NT2/D1 (cell line): ENCODE measurements at regions not wholly inside any gene's neighbourhood (a gene's known extent, or its start where the extent isn't known, plus 50 kb on each side); places are given as distances from the start of the nearest gene placed in this dataset.

Experiments used
- YY1 ChIP-seq: IDR thresholded peaks from 2 replicates; pipeline ENCODE4 v1.6.1; 2011; ENCODE audit not compliant: insufficient read length, insufficient read depth
- ZNF274 ChIP-seq: IDR thresholded peaks from 2 replicates; pipeline ENCODE4 v1.6.1; 2011; ENCODE audit warnings: mild to moderate bottlenecking, low read depth, low read length

DNA sequence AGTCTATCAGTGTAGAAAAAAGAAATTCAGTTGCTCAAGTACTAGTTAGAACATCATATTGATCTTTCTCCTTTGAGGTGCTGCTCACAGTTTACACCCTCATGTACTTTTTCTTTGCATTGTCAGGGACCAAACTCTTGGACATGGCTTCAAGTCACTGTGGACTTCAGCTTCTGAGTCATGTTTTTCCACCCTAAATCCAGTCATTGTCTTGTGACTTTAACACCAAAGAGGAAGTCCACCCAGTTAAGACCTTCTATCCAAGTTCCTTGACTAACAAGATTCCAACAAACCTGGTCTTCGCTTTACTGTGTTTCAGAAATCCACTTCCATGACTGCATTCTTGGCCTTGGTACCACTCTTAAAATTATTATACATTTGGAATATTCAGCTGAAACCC lies 206.7 kb upstream of the ARGLU1 start:
- no peak for TF ChIP-seq YY1
- TF ChIP-seq ZNF274: no peak
